ENCODE measurements at regions not wholly inside any gene's neighbourhood (a gene's known extent, or its start where the extent isn't known, plus 50 kb on each side); places are given as distances from the start of the nearest gene placed in this dataset.
"Not testable (repeated sequence)": the region's sequence is repeated elsewhere in the genome, so short reads cannot be mapped to it uniquely, and the experiment has no call there.

- in situ Hi-C loops (cut with MboI; ENCODE audit: low sequenced_read_pairs); H4K8ac ChIP-seq (ENCODE audit: low read depth in 2 of 2, low read length in 2 of 2); H3K36me3 ChIP-seq (ENCODE audit: control insufficient read depth, insufficient read depth, low read length); H3K18ac ChIP-seq (ENCODE audit: low read depth, low read length); H2AFZ ChIP-seq (replicated peaks; ENCODE audit: low read length, poor library complexity); DNase-seq; H4K91ac ChIP-seq (ENCODE audit: insufficient read depth, low read depth, low read length); H3K4me3 ChIP-seq (ENCODE audit: insufficient read depth, low read depth, low read length); H3K79me1 ChIP-seq (ENCODE audit: low read depth in 1 of 2, low read length in 2 of 2); H3K9ac ChIP-seq (ENCODE audit: low read depth, low read length); H3K9me1 ChIP-seq (ENCODE audit: insufficient read depth, low read length); H3K23ac ChIP-seq (ENCODE audit: low read depth, low read length); H4K20me1 ChIP-seq (ENCODE audit: insufficient read depth, low read length); H3K56ac ChIP-seq (ENCODE audit: extremely low read depth, insufficient read depth, low read length); H2BK20ac ChIP-seq (ENCODE audit: low read depth, low read length); ATAC-seq (ENCODE audit: low read depth); H3K4ac ChIP-seq (ENCODE audit: low read depth, low read length); H2BK5ac ChIP-seq (ENCODE audit: low read depth, low read length, poor library complexity, severe bottlenecking); H3K14ac ChIP-seq (replicated peaks; ENCODE audit: low read depth, low read length); BruUV-seq (replicated peaks); intact Hi-C loops (cut with micrococcal nuclease); H2AK5ac ChIP-seq (ENCODE audit: low read depth, low read length); H3K4me2 ChIP-seq (ENCODE audit: low read depth, low read length); H3K27me3 ChIP-seq (ENCODE audit: control insufficient read depth, insufficient read depth, low read length); H3K4me1 ChIP-seq (ENCODE audit: control insufficient read depth, insufficient read depth, low read length); H3K9me3 ChIP-seq (ENCODE audit: control insufficient read depth, insufficient read depth, low read length); H3K27ac ChIP-seq (ENCODE audit: insufficient read depth, low read length); dilution Hi-C loops (cut with HindIII; ENCODE audit: low sequenced_read_pairs, unreplicated experiment); H4K5ac ChIP-seq (ENCODE audit: low read depth, low read length); H2AK9ac ChIP-seq (replicated peaks; ENCODE audit: low read depth, low read length, poor library complexity); H2BK120ac ChIP-seq (ENCODE audit: low read depth, low read length); POLR2A ChIA-PET (ENCODE audit: unreplicated experiment); CTCF ChIA-PET; H2BK15ac ChIP-seq (ENCODE audit: low read depth, low read length): not testable (repeated sequence)
- no CpG with 5 or more reads among the region's 6 CpGs for WGBS, 2 experiments (ENCODE audit: extremely low coverage in 2 of 2, insufficient read length in 1 of 2)
Measured at GRCh38 chr4:102210806-102211205, 134.5 kb downstream of the SLC39A8 start.

- no CpG with 5 or more reads among the region's 3 CpGs for whole genome bisulfite sequencing, 2 experiments (ENCODE audit: extremely low coverage in 2 of 2, insufficient read length in 1 of 2)
- POLR2A ChIA-PET (ENCODE audit: unreplicated experiment) = not testable (repeated sequence)
Measured at GRCh38 chr4:102204634-102205033, 140.6 kb downstream of the SLC39A8 start.

More at GRCh38 chr4:102204634-102205033, 140.6 kb downstream of the SLC39A8 start:
- H3K27ac ChIP-seq (ENCODE audit: insufficient read depth, low read length); H3K27me3 ChIP-seq (ENCODE audit: control insufficient read depth, insufficient read depth, low read length); H2AFZ ChIP-seq (replicated peaks; ENCODE audit: low read length, poor library complexity); H3K9ac ChIP-seq (ENCODE audit: low read depth, low read length); H3K4ac ChIP-seq (ENCODE audit: low read depth, low read length); H3K9me1 ChIP-seq (ENCODE audit: insufficient read depth, low read length); H2AK9ac ChIP-seq (replicated peaks; ENCODE audit: low read depth, low read length, poor library complexity); H2BK15ac ChIP-seq (ENCODE audit: low read depth, low read length); H3K36me3 ChIP-seq (ENCODE audit: control insufficient read depth, insufficient read depth, low read length); H2BK5ac ChIP-seq (ENCODE audit: low read depth, low read length, poor library complexity, severe bottlenecking); H3K4me3 ChIP-seq (ENCODE audit: insufficient read depth, low read depth, low read length); H3K18ac ChIP-seq (ENCODE audit: low read depth, low read length); H3K79me1 ChIP-seq (ENCODE audit: low read depth in 1 of 2, low read length in 2 of 2); H3K9me3 ChIP-seq (ENCODE audit: control insufficient read depth, insufficient read depth, low read length); intact Hi-C loops (cut with micrococcal nuclease); H4K5ac ChIP-seq (ENCODE audit: low read depth, low read length); dilution Hi-C loops (cut with HindIII; ENCODE audit: low sequenced_read_pairs, unreplicated experiment); H2BK20ac ChIP-seq (ENCODE audit: low read depth, low read length); DNase-seq; H3K4me2 ChIP-seq (ENCODE audit: low read depth, low read length); H4K20me1 ChIP-seq (ENCODE audit: insufficient read depth, low read length); H2AK5ac ChIP-seq (ENCODE audit: low read depth, low read length); H4K91ac ChIP-seq (ENCODE audit: insufficient read depth, low read depth, low read length); H3K23ac ChIP-seq (ENCODE audit: low read depth, low read length); BruUV-seq (replicated peaks); ATAC-seq (ENCODE audit: low read depth); H3K56ac ChIP-seq (ENCODE audit: extremely low read depth, insufficient read depth, low read length); CTCF ChIA-PET; H3K4me1 ChIP-seq (ENCODE audit: control insufficient read depth, insufficient read depth, low read length); H3K14ac ChIP-seq (replicated peaks; ENCODE audit: low read depth, low read length); in situ Hi-C loops (cut with MboI; ENCODE audit: low sequenced_read_pairs); H4K8ac ChIP-seq (ENCODE audit: low read depth in 2 of 2, low read length in 2 of 2); H2BK120ac ChIP-seq (ENCODE audit: low read depth, low read length): not testable (repeated sequence)
